ENCODE measurements at regions not wholly inside any gene's neighbourhood (a gene's known extent, or its start where the extent isn't known, plus 50 kb on each side); places are given as distances from the start of the nearest gene placed in this dataset.

- no peak for DNase-seq
- ChIA-PET CTCF (no interaction called here), POLR2A (no interaction called here)
- Mint-ChIP-seq H3K4me3 (no peak overlapping the region), H3K4me1 (no peaks in the 10 kb centered on the region), H3K9me3 (peaks cover 0 to 2% (median 0%) of the 10 kb centered on the region in 11 donors), H3K27me3 (no peaks in the 10 kb centered on the region), H3K27ac (no peak overlapping the region), H3K36me3 (no peaks in the 10 kb centered on the region)
- intact Hi-C loops (cut with micrococcal nuclease), result no loop called here
- Histone ChIP-seq H3K36me3 (ENCODE audit: control insufficient read depth in 2 of 3, insufficient read depth in 3 of 3, low read length in 3 of 3) (no peaks in the 10 kb centered on the region), H3K9me3 (ENCODE audit: control insufficient read depth in 2 of 3, low read length in 3 of 3) (no peaks in the 10 kb centered on the region), H3K27me3 (ENCODE audit: control insufficient read depth in 2 of 2, insufficient read depth in 2 of 2, low read length in 2 of 2) (no peaks in the 10 kb centered on the region), H3K4me3 (ENCODE audit: low read length) (no peak overlapping the region), H3K27ac (ENCODE audit: low read depth, low read length) (no peak overlapping the region), H3K4me1 (ENCODE audit: control insufficient read depth in 2 of 2, insufficient read depth in 2 of 2, low read length in 2 of 2) (no peaks in the 10 kb centered on the region)
- ATAC-seq, result no peak
These were observed 366.2 kb downstream of the NUP35 start for GRCh38 chr2:183490489-183490888.

GRCh38 chr2:183490914-183491313 is 366.7 kb downstream of the NUP35 start:
- H3K27ac ChIP-seq (ENCODE audit: low read depth, low read length), result no peak overlapping the region
- Mint-ChIP-seq H3K4me1 (peaks cover 0 to 2% (median 0%) of the 10 kb centered on the region in 7 donors), H3K27ac (no peak overlapping the region), H3K9me3 (peaks cover 0 to 2% (median 0%) of the 10 kb centered on the region in 11 donors), H3K36me3 (no peaks in the 10 kb centered on the region), H3K27me3 (no peaks in the 10 kb centered on the region), H3K4me3 (no peak overlapping the region)
- DNase-seq (no peak), ATAC-seq (no peak)
- H3K27me3 ChIP-seq (ENCODE audit: control insufficient read depth in 2 of 2, insufficient read depth in 2 of 2, low read length in 2 of 2), result no peaks in the 10 kb centered on the region
- H3K36me3 ChIP-seq (ENCODE audit: control insufficient read depth in 2 of 3, insufficient read depth in 3 of 3, low read length in 3 of 3), result no peaks in the 10 kb centered on the region
- no peaks in the 10 kb centered on the region for H3K4me1 ChIP-seq (ENCODE audit: control insufficient read depth in 2 of 2, insufficient read depth in 2 of 2, low read length in 2 of 2)
- ChIA-PET POLR2A (no interaction called here), CTCF (no interaction called here)
- intact Hi-C loops (cut with micrococcal nuclease), result no loop called here
- H3K9me3 ChIP-seq (ENCODE audit: control insufficient read depth in 2 of 3, low read length in 3 of 3), result no peaks in the 10 kb centered on the region
- no peak overlapping the region for H3K4me3 ChIP-seq (ENCODE audit: low read length)

- Mint-ChIP-seq H3K9me3 (peaks cover 0 to 2% (median 0%) of the 10 kb centered on the region in 11 donors), H3K4me1 (peaks cover 0 to 4% (median 0%) of the 10 kb centered on the region in 7 donors), H3K36me3 (no peaks in the 10 kb centered on the region), H3K4me3 (no peak overlapping the region), H3K27me3 (no peaks in the 10 kb centered on the region), H3K27ac (no peak overlapping the region)
- no peak overlapping the region for H3K27ac ChIP-seq (ENCODE audit: low read depth, low read length)
- DNase-seq (no peak), ATAC-seq (no peak)
- intact Hi-C loops (cut with micrococcal nuclease), result no loop called here
- H3K9me3 ChIP-seq (ENCODE audit: control insufficient read depth in 2 of 3, low read length in 3 of 3), result no peaks in the 10 kb centered on the region
- no peaks in the 10 kb centered on the region for H3K36me3 ChIP-seq (ENCODE audit: control insufficient read depth in 2 of 3, insufficient read depth in 3 of 3, low read length in 3 of 3)
- H3K27me3 ChIP-seq (ENCODE audit: control insufficient read depth in 2 of 2, insufficient read depth in 2 of 2, low read length in 2 of 2), result no peaks in the 10 kb centered on the region
- H3K4me1 ChIP-seq (ENCODE audit: control insufficient read depth in 2 of 2, insufficient read depth in 2 of 2, low read length in 2 of 2), result no peaks in the 10 kb centered on the region
- ChIA-PET POLR2A (no interaction called here), CTCF (no interaction called here)
- H3K4me3 ChIP-seq (ENCODE audit: low read length), result no peak overlapping the region
These were observed 368.8 kb downstream of the NUP35 start for GRCh38 chr2:183493040-183493439.

GRCh38 chr2:183495079-183495478 is 370.8 kb downstream of the NUP35 start:
- Mint-ChIP-seq H3K4me1 (peaks cover 0 to 4% (median 0%) of the 10 kb centered on the region in 7 donors), H3K4me3 (no peak overlapping the region), H3K36me3 (no peaks in the 10 kb centered on the region), H3K27ac (no peak overlapping the region), H3K9me3 (peaks cover 0 to 4% (median 0%) of the 10 kb centered on the region in 11 donors), H3K27me3 (no peaks in the 10 kb centered on the region)
- Histone ChIP-seq H3K9me3 (ENCODE audit: control insufficient read depth in 2 of 3, low read length in 3 of 3) (no peaks in the 10 kb centered on the region), H3K27ac (ENCODE audit: low read depth, low read length) (no peak overlapping the region), H3K4me1 (ENCODE audit: control insufficient read depth in 2 of 2, insufficient read depth in 2 of 2, low read length in 2 of 2) (no peaks in the 10 kb centered on the region), H3K36me3 (ENCODE audit: control insufficient read depth in 2 of 3, insufficient read depth in 3 of 3, low read length in 3 of 3) (no peaks in the 10 kb centered on the region), H3K27me3 (ENCODE audit: control insufficient read depth in 2 of 2, insufficient read depth in 2 of 2, low read length in 2 of 2) (no peaks in the 10 kb centered on the region), H3K4me3 (ENCODE audit: low read length) (no peak overlapping the region)
- ChIA-PET CTCF (no interaction called here), POLR2A (no interaction called here)
- no peak for ATAC-seq
- intact Hi-C loops (cut with micrococcal nuclease), result no loop called here
- DNase-seq, result no peak

GRCh38 chr2:183495589-183496267 is 371.5 kb downstream of the NUP35 start:
- no peaks in the 10 kb centered on the region for H3K36me3 ChIP-seq (ENCODE audit: control insufficient read depth in 2 of 3, insufficient read depth in 3 of 3, low read length in 3 of 3)
- H3K4me1 ChIP-seq (ENCODE audit: control insufficient read depth in 2 of 2, insufficient read depth in 2 of 2, low read length in 2 of 2), result no peaks in the 10 kb centered on the region
- no peaks in the 10 kb centered on the region for H3K9me3 ChIP-seq (ENCODE audit: control insufficient read depth in 2 of 3, low read length in 3 of 3)
- Mint-ChIP-seq H3K4me3 (no peak overlapping the region), H3K36me3 (no peaks in the 10 kb centered on the region), H3K27ac (no peak overlapping the region), H3K9me3 (peaks cover 0 to 6% (median 2%) of the 10 kb centered on the region in 11 donors), H3K4me1 (peaks cover 0 to 4% (median 0%) of the 10 kb centered on the region in 7 donors), H3K27me3 (no peaks in the 10 kb centered on the region)
- no peak for DNase-seq
- intact Hi-C loops (cut with micrococcal nuclease), result no loop called here
- H3K4me3 ChIP-seq (ENCODE audit: low read length), result no peak overlapping the region
- ChIA-PET POLR2A (interaction anchor here (0.6 kb wide), 1 partner anchor 13 kb away, joined by 3 read pairs; no protein-coding TSS in a partner anchor), CTCF (no interaction called here)
- no peaks in the 10 kb centered on the region for H3K27me3 ChIP-seq (ENCODE audit: control insufficient read depth in 2 of 2, insufficient read depth in 2 of 2, low read length in 2 of 2)
- H3K27ac ChIP-seq (ENCODE audit: low read depth, low read length), result no peak overlapping the region
- ATAC-seq, result no peak

GRCh38 chr2:183497861-183498260 is 373.6 kb downstream of the NUP35 start:
- Histone ChIP-seq H3K36me3 (ENCODE audit: control insufficient read depth in 2 of 3, insufficient read depth in 3 of 3, low read length in 3 of 3) (no peaks in the 10 kb centered on the region), H3K4me3 (ENCODE audit: low read length) (no peak overlapping the region), H3K27me3 (ENCODE audit: control insufficient read depth in 2 of 2, insufficient read depth in 2 of 2, low read length in 2 of 2) (no peaks in the 10 kb centered on the region), H3K27ac (ENCODE audit: low read depth, low read length) (no peak overlapping the region), H3K9me3 (ENCODE audit: control insufficient read depth in 2 of 3, low read length in 3 of 3) (no peaks in the 10 kb centered on the region), H3K4me1 (ENCODE audit: control insufficient read depth in 2 of 2, insufficient read depth in 2 of 2, low read length in 2 of 2) (no peaks in the 10 kb centered on the region)
- no peak overlapping the region for H3K4me3 Mint-ChIP-seq
- intact Hi-C loops (cut with micrococcal nuclease), result no loop called here
- DNase-seq (no peak), ATAC-seq (no peak)
- H3K27ac Mint-ChIP-seq, result no peak overlapping the region
- ChIA-PET POLR2A (no interaction called here), CTCF (no interaction called here)
- H3K27me3 Mint-ChIP-seq, result no peaks in the 10 kb centered on the region
- H3K36me3 Mint-ChIP-seq, result no peaks in the 10 kb centered on the region
- peaks cover 0 to 25% (median 5%) of the 10 kb centered on the region in 11 donors for H3K9me3 Mint-ChIP-seq
- H3K4me1 Mint-ChIP-seq, result peaks cover 0 to 4% (median 0%) of the 10 kb centered on the region in 7 donors

- intact Hi-C loops (cut with micrococcal nuclease), result no loop called here
- Histone ChIP-seq H3K4me1 (ENCODE audit: control insufficient read depth in 2 of 2, insufficient read depth in 2 of 2, low read length in 2 of 2) (no peaks in the 10 kb centered on the region), H3K27ac (ENCODE audit: low read depth, low read length) (no peak overlapping the region), H3K36me3 (ENCODE audit: control insufficient read depth in 2 of 3, insufficient read depth in 3 of 3, low read length in 3 of 3) (no peaks in the 10 kb centered on the region), H3K9me3 (ENCODE audit: control insufficient read depth in 2 of 3, low read length in 3 of 3) (no peaks in the 10 kb centered on the region), H3K4me3 (ENCODE audit: low read length) (no peak overlapping the region), H3K27me3 (ENCODE audit: control insufficient read depth in 2 of 2, insufficient read depth in 2 of 2, low read length in 2 of 2) (no peaks in the 10 kb centered on the region)
- H3K36me3 Mint-ChIP-seq, result peaks cover 0 to 8% (median 6%) of the 10 kb centered on the region in 5 donors
- CTCF ChIA-PET, result no interaction called here
- H3K27me3 Mint-ChIP-seq, result peaks cover 0 to 4% (median 0%) of the 10 kb centered on the region in 5 donors
- ATAC-seq, result no peak
- no peaks in the 10 kb centered on the region for H3K4me1 Mint-ChIP-seq
- no peak for DNase-seq
- POLR2A ChIA-PET, result no interaction called here
- H3K27ac Mint-ChIP-seq, result no peak overlapping the region
- H3K9me3 Mint-ChIP-seq, result peaks cover 6 to 70% (median 24%) of the 10 kb centered on the region in 11 donors
- no peak overlapping the region for H3K4me3 Mint-ChIP-seq
These were observed 381.7 kb downstream of the NUP35 start for GRCh38 chr2:183505911-183506310.

All from naive thymus-derived CD4-positive, alpha-beta T cell (primary cell).